Endodermal cell (in vitro differentiated cells): ENCODE measurements at regions not wholly inside any gene's neighbourhood (a gene's known extent, or its start where the extent isn't known, plus 50 kb on each side); places are given as distances from the start of the nearest gene placed in this dataset.

ENCODE experiments used
- DNase-seq: peaks from one replicate; pipeline ENCODE4 v3.0.0-alpha.2; 2017
- H3K27ac ChIP-seq: 2 replicates; pipeline ENCODE4 v1.5.1; 2013; ENCODE audit warnings: mild to moderate bottlenecking, low read depth, low read length, moderate library complexity
- H3K27me3 ChIP-seq: 2 replicates; pipeline ENCODE4 v1.6.1; 2013; ENCODE audit warnings: mild to moderate bottlenecking, low read length, moderate library complexity; ENCODE audit not compliant: insufficient read depth, control insufficient read depth, poor library complexity, severe bottlenecking
- H3K36me3 ChIP-seq: 2 replicates; pipeline ENCODE4 v1.7.0; 2013; ENCODE audit warnings: mild to moderate bottlenecking, low read length, moderate library complexity; ENCODE audit not compliant: control insufficient read depth, insufficient read depth
- H3K4me1 ChIP-seq: one replicate; pipeline ENCODE4 v1.7.0; 2013; ENCODE audit warnings: low read length; ENCODE audit not compliant: control insufficient read depth, insufficient read depth
- H3K4me3 ChIP-seq: 2 replicates; pipeline ENCODE4 v1.5.1; 2013; ENCODE audit warnings: mild to moderate bottlenecking, low read length, moderate library complexity
- H3K9ac ChIP-seq: 2 replicates; pipeline ENCODE4 v1.6.1; 2013; ENCODE audit warnings: mild to moderate bottlenecking, low read length, moderate library complexity; ENCODE audit not compliant: poor library complexity, severe bottlenecking; ENCODE audit errors: extremely low read depth
- H3K9me3 ChIP-seq: 2 replicates; pipeline ENCODE4 v1.6.1; 2013; ENCODE audit warnings: mild to moderate bottlenecking, low read length, moderate library complexity; ENCODE audit not compliant: control insufficient read depth
- H3K27ac Mint-ChIP-seq: 2 replicates; pipeline ENCODE4 v1.8.0; 2020; ENCODE audit warnings: mixed read lengths
- H3K27me3 Mint-ChIP-seq: 2 replicates; pipeline ENCODE4 v1.8.0; 2021; ENCODE audit warnings: mild to moderate bottlenecking, mixed read lengths; ENCODE audit not compliant: insufficient read depth
- H3K36me3 Mint-ChIP-seq: 2 replicates; pipeline ENCODE4 v1.8.0; 2020; ENCODE audit warnings: low read depth, mixed read lengths
- H3K4me1 Mint-ChIP-seq: 2 replicates; pipeline ENCODE4 v1.8.0; 2020; ENCODE audit warnings: mixed read lengths
- H3K4me3 Mint-ChIP-seq: 2 replicates; pipeline ENCODE4 v1.8.0; 2020; ENCODE audit warnings: mild to moderate bottlenecking, moderate library complexity, mixed read lengths
- H3K9me3 Mint-ChIP-seq: 2 replicates; pipeline ENCODE4 v1.8.0; 2020; ENCODE audit warnings: mild to moderate bottlenecking, mixed read lengths
- WGBS, 2 experiments: methylation state at CpG; one replicate each; pipeline versions ENCODE4 v1.1.5 to v1.1.7; 2013; ENCODE audit warnings: missing lambda C conversion rate in 2 of 2, mixed read lengths in 1 of 2; ENCODE audit not compliant: insufficient coverage in 1 of 2, insufficient read length in 1 of 2; 5-methylcytosine and 5-hydroxymethylcytosine counted together
- TF ChIP-seq, protein P1 (sequence below): fragments of 200-600 bp; sonication (generic); conservative IDR thresholded peaks from 2 replicates; pipeline ENCODE4 v1.5.0; 2021; ENCODE audit warnings: antibody characterized with exemption, mild to moderate bottlenecking

DNA sequence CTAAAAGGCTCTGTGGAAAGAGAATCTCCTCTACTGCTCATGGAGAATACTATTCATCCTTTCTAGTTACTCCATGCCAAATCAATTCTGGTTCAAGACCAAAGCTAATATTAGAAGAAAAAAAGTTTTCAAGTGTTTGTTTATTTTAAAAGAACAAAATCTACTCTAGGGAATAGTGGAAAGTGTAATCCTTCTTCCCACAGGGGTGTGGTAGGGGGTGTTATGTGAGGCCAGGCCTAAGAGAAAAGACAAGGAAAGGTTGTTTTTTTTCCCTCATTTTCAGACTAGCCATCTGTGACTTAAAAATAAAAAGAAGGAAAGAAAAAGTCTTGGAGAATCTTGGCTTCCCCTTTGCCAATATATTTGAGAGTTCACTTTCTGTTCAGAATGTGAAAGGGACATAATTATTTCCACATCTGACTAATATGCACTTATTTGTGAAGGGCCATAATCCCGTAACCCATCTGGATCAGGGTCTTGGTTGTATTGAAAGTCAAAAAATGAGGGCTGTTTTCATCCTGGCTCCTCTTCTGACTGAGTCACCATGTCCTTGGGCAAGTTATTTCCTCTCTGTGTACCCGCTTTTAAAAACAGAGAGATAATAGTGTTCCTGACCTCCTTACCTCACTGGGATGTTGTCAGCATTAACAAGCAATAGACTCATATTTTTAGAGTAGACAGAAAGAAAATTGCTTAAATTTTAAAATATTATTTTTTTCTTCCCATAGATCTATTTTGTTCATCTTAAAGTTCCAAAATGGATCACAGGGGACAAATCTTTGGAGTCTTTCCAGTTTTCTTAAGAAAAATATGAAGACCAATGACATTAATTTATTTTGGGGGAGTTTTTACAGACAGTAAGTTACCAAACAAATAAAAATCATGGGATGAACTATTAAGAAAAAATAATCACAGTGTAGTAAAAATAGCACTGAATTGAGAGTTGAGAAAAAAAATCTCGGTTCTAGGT, 233.7 kb downstream of the IBTK start:
- Histone ChIP-seq H3K9ac (no peak overlapping the region), H3K4me1 (no peaks in the 10 kb centered on the region), H3K27ac (no peak overlapping the region), H3K4me3 (no peak overlapping the region), H3K27me3 (no peaks in the 10 kb centered on the region), H3K36me3 (no peaks in the 10 kb centered on the region), H3K9me3 (peaks cover 13% of the 10 kb centered on the region)
- Mint-ChIP-seq H3K4me1 (peaks cover 4% of the 10 kb centered on the region), H3K27ac (no peak overlapping the region), H3K36me3 (no peaks in the 10 kb centered on the region), H3K4me3 (no peak overlapping the region), H3K9me3 (peaks cover 22% of the 10 kb centered on the region), H3K27me3 (no peaks in the 10 kb centered on the region)
- no peak for DNase-seq
- TF ChIP-seq, protein P1, sequence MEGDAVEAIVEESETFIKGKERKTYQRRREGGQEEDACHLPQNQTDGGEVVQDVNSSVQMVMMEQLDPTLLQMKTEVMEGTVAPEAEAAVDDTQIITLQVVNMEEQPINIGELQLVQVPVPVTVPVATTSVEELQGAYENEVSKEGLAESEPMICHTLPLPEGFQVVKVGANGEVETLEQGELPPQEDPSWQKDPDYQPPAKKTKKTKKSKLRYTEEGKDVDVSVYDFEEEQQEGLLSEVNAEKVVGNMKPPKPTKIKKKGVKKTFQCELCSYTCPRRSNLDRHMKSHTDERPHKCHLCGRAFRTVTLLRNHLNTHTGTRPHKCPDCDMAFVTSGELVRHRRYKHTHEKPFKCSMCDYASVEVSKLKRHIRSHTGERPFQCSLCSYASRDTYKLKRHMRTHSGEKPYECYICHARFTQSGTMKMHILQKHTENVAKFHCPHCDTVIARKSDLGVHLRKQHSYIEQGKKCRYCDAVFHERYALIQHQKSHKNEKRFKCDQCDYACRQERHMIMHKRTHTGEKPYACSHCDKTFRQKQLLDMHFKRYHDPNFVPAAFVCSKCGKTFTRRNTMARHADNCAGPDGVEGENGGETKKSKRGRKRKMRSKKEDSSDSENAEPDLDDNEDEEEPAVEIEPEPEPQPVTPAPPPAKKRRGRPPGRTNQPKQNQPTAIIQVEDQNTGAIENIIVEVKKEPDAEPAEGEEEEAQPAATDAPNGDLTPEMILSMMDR: no peak
- WGBS, 2 experiments: 98 to 100% methylated on average over 1 to 3 of the region's 3 CpGs

DNA sequence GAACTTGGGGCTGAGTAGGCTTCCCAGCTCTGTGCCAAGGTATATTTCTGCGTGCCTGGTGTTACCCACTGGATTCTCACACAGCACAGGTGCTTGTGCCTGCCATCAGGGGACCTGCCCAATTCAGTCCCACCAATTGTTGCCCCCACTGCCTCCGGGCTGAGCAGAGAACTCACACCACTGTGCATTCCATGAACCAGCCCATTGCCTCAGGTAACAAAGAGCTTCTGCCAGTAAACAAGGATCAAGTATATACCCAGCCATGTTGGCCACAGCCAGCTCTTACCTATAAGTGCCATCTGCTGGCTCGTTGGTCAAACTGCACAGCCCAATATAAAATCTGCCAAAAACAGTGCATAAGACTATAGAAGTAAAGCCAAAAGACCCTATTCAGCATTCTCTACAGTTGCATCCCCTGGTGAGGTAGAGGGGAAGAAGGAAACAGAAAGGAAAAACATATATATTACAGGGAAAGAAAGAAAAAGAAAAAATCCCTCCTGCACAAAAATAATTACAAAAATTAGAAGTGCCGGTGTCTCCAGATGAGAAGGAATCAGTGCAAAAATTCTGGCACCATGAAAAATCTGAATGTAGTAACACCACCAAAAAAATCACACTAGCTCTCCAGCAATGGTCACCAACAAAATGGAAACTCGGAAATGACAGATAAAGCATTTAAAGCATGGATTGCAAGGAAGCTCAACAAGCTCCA, 241.4 kb downstream of the IBTK start:
- Histone ChIP-seq H3K27ac (no peak overlapping the region), H3K36me3 (no peaks in the 10 kb centered on the region), H3K27me3 (no peaks in the 10 kb centered on the region), H3K4me3 (no peak overlapping the region), H3K9me3 (peaks cover 30% of the 10 kb centered on the region), H3K4me1 (no peaks in the 10 kb centered on the region), H3K9ac (no peak overlapping the region)
- 40 to 63% methylated on average over 1 to 5 of the region's 5 CpGs for WGBS, 2 experiments
- no peak overlapping the region for H3K4me3 Mint-ChIP-seq
- no peaks in the 10 kb centered on the region for H3K27me3 Mint-ChIP-seq
- DNase-seq: peak; percentile 61
- TF ChIP-seq, protein P1: peak; percentile 80
- peaks cover 48% of the 10 kb centered on the region for H3K9me3 Mint-ChIP-seq
- no peak overlapping the region for H3K27ac Mint-ChIP-seq
- no peaks in the 10 kb centered on the region for H3K4me1 Mint-ChIP-seq
- no peaks in the 10 kb centered on the region for H3K36me3 Mint-ChIP-seq

DNA sequence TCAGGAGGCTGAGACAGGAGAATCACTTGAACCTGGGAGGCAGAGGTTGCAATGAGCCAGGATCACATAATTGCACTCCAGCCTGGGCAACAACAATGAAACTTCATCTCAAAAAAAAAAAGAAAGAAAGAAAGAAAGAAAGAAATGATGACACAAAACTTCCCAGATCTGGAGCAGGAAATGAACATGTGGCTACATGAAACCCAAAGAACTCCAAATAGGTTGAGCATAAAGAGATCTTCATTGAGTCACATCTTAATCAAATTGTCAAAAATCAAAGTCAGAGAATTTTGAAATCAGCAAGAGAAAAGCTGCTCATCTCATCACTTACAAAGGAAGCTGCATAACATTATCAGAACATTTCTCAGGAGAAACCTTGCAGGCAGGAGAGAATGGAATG, 247.0 kb downstream of the IBTK start:
- Mint-ChIP-seq H3K4me3 (no peak overlapping the region), H3K27ac (no peak overlapping the region), H3K27me3 (no peaks in the 10 kb centered on the region), H3K9me3 (peaks cover 6% of the 10 kb centered on the region), H3K4me1 (no peaks in the 10 kb centered on the region), H3K36me3 (no peaks in the 10 kb centered on the region)
- no peaks in the 10 kb centered on the region for H3K9me3 ChIP-seq
- no peak for DNase-seq
- H3K9ac ChIP-seq: no peak overlapping the region
- H3K27me3 ChIP-seq: no peaks in the 10 kb centered on the region
- H3K27ac ChIP-seq: no peak overlapping the region
- H3K36me3 ChIP-seq: no peaks in the 10 kb centered on the region
- TF ChIP-seq, protein P1: no peak
- H3K4me3 ChIP-seq: no peak overlapping the region
- no peaks in the 10 kb centered on the region for H3K4me1 ChIP-seq
